Tibial nerve (tissue), 3 donors: ENCODE measurements at regions not wholly inside any gene's neighbourhood (a gene's known extent, or its start where the extent isn't known, plus 50 kb on each side); places are given as distances from the start of the nearest gene placed in this dataset.

Experiments
- POLR2A ChIP-seq, 2 donors: fragments of 450-650 bp; IDR thresholded peaks; one replicate each; pipeline ENCODE4 v1.6.1; 2017; ENCODE audit warnings: antibody characterized with exemption in 2 of 2, mild to moderate bottlenecking in 2 of 2, moderate library complexity in 2 of 2
- TF ChIP-seq, protein P1 (sequence below), 5 experiments: fragments of 200-600 bp in 3 of 5; fragments of 450-650 bp in 2 of 5; sonication (generic) in 3 of 5; IDR thresholded peaks; one replicate each; pipeline ENCODE4 v1.5.1; 2016 to 2019; ENCODE audit warnings: antibody characterized with exemption in 5 of 5, mild to moderate bottlenecking in 3 of 5, moderate library complexity in 2 of 5

DNA sequence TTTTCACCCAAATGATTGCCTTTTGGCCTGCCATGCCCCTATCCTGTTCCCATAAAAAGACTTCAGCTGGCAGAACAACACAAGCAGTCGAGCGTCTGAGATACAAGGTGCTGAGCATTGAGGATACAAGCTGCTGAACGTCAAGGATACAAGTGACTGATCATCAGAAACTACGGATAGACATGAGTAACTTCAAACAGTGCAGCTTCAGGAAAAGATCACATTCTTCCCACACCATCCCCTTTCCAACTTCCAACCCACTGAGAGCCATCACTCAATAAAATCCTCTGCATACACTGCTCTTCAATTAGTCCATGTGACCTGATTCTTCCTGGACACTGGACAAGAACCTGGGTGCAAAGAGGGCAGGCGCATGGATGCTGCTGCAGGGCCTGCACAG, 1198.9 kb downstream of the ROBO2 start:
- TF ChIP-seq, protein P1, sequence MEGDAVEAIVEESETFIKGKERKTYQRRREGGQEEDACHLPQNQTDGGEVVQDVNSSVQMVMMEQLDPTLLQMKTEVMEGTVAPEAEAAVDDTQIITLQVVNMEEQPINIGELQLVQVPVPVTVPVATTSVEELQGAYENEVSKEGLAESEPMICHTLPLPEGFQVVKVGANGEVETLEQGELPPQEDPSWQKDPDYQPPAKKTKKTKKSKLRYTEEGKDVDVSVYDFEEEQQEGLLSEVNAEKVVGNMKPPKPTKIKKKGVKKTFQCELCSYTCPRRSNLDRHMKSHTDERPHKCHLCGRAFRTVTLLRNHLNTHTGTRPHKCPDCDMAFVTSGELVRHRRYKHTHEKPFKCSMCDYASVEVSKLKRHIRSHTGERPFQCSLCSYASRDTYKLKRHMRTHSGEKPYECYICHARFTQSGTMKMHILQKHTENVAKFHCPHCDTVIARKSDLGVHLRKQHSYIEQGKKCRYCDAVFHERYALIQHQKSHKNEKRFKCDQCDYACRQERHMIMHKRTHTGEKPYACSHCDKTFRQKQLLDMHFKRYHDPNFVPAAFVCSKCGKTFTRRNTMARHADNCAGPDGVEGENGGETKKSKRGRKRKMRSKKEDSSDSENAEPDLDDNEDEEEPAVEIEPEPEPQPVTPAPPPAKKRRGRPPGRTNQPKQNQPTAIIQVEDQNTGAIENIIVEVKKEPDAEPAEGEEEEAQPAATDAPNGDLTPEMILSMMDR (IDR thresholded peaks at IDR 0.05): no peak
- no peak for TF ChIP-seq POLR2A (IDR thresholded peaks at IDR 0.05)
